H1 (cell line): ENCODE measurements at regions not wholly inside any gene's neighbourhood (a gene's known extent, or its start where the extent isn't known, plus 50 kb on each side); places are given as distances from the start of the nearest gene placed in this dataset.

Experiments
- CTCF ChIA-PET: fragments of 300-600 bp; sonication (Branson Sonifier 250); formaldehyde crosslinking; loops from one replicate; lab custom pipeline; 2021; ENCODE audit not compliant: partially characterized antibody; lab: Charles Lee
- POLR2A ChIA-PET: fragments of 300-600 bp; sonication (Branson Sonifier 250); formaldehyde crosslinking; loops from one replicate; lab custom pipeline; 2021; ENCODE audit warnings: inconsistent platforms; ENCODE audit not compliant: partially characterized antibody; lab: Charles Lee
- DNase-seq, 2 experiments: peaks; one replicate each; pipeline versions ENCODE4 v3.0.0 to v3.0.0-alpha.2; 2010 to 2022; ENCODE audit warnings: low spot score in 2 of 2, low read depth in 1 of 2, mixed read lengths in 1 of 2
- FAIRE-seq: peaks from 2 replicates; lab custom pipeline; 2011; peaks lifted over from hg19 to GRCh38; lab: Jason Lieb, UNC
- H2AFZ ChIP-seq: 2 replicates; pipeline ENCODE4 v1.8.1; 2012; ENCODE audit warnings: low read length, inconsistent platforms
- H2AK5ac ChIP-seq: 2 replicates; pipeline ENCODE4 v1.6.1; 2013; ENCODE audit warnings: low read depth, low read length
- H2BK120ac ChIP-seq: replicated peaks from 2 replicates; pipeline ENCODE3; 2013; ENCODE audit warnings: low read depth, low read length, inconsistent platforms
- H2BK12ac ChIP-seq: 2 replicates; pipeline ENCODE4 v1.6.1; 2013; ENCODE audit warnings: low read depth, low read length
- H2BK15ac ChIP-seq: 2 replicates; pipeline ENCODE4 v1.6.1; 2013; ENCODE audit warnings: low read length
- H2BK20ac ChIP-seq: 2 replicates; pipeline ENCODE4 v1.6.1; 2013; ENCODE audit warnings: low read length
- H2BK5ac ChIP-seq: 2 replicates; pipeline ENCODE4 v1.6.1; 2013; ENCODE audit warnings: low read depth, low read length
- H3K14ac ChIP-seq: 2 replicates; pipeline ENCODE4 v1.6.1; 2013; ENCODE audit warnings: inconsistent platforms; ENCODE audit not compliant: insufficient read length
- H3K18ac ChIP-seq: 2 replicates; pipeline ENCODE4 v1.6.1; 2013; ENCODE audit warnings: low read length; ENCODE audit errors: extremely low read depth
- H3K23ac ChIP-seq: 2 replicates; pipeline ENCODE4 v1.6.1; 2013; ENCODE audit warnings: inconsistent platforms; ENCODE audit not compliant: insufficient read length
- H3K23me2 ChIP-seq: 2 replicates; pipeline ENCODE4 v1.6.1; 2013; ENCODE audit warnings: low read depth, low read length
- H3K27ac ChIP-seq: 2 replicates; pipeline ENCODE4 v1.6.1; 2011; ENCODE audit warnings: low read depth, low read length, inconsistent platforms
- H3K27me3 ChIP-seq, 4 experiments: replicated peaks in 1 of 4; 1 replicate in 1 of 4; 2 replicates in 3 of 4; pipeline versions ENCODE4 v1.6.1 to v1.8.1; 2011 to 2013; ENCODE audit warnings: low read length in 3 of 4, mild to moderate bottlenecking in 3 of 4, inconsistent platforms in 2 of 4, mixed read lengths in 2 of 4, moderate library complexity in 1 of 4; ENCODE audit not compliant: control insufficient read depth in 3 of 4, insufficient read depth in 3 of 4; ENCODE audit errors: extremely low read depth in 1 of 4
- H3K36me3 ChIP-seq, 4 experiments: 2 replicates each; pipeline versions ENCODE4 v1.6.1 to v1.8.1; 2011 to 2013; ENCODE audit warnings: mild to moderate bottlenecking in 4 of 4, low read length in 3 of 4, moderate library complexity in 2 of 4, control low read depth in 1 of 4, inconsistent platforms in 1 of 4; ENCODE audit not compliant: insufficient read depth in 4 of 4, control insufficient read depth in 2 of 4
- H3K4ac ChIP-seq: replicated peaks from 2 replicates; pipeline ENCODE3; 2013; ENCODE audit warnings: low read length, low read depth, mixed read lengths, inconsistent platforms; ENCODE audit not compliant: insufficient read length
- H3K4me1 ChIP-seq, 4 experiments: replicated peaks in 1 of 4; 1 replicate in 1 of 4; 2 replicates in 3 of 4; pipeline versions ENCODE4 v1.6.1 to v1.8.1; 2011 to 2013; ENCODE audit warnings: low read length in 3 of 4, inconsistent platforms in 2 of 4, mixed read lengths in 1 of 4; ENCODE audit not compliant: insufficient read depth in 4 of 4, control insufficient read depth in 3 of 4
- H3K4me2 ChIP-seq, 2 experiments: 2 replicates each; pipeline versions ENCODE4 v1.6.1 to v1.8.1; 2011 to 2013; ENCODE audit warnings: low read depth in 2 of 2, low read length in 2 of 2, control low read depth in 1 of 2, inconsistent platforms in 1 of 2, mild to moderate bottlenecking in 1 of 2; ENCODE audit not compliant: insufficient read depth in 1 of 2
- H3K4me3 ChIP-seq, 4 experiments: fragments of 200-600, 300-600 bp in 1 of 4; sonication (generic), shearing (Covaris generic), sonication (Bioruptor Twin) in 1 of 4; 2 replicates each; pipeline versions ENCODE4 v1.5.1 to v1.8.1; 2011 to 2016; ENCODE audit warnings: low read length in 4 of 4, low read depth in 3 of 4, control low read depth in 2 of 4, inconsistent platforms in 2 of 4, mild to moderate bottlenecking in 2 of 4, mixed read lengths in 1 of 4, moderate library complexity in 1 of 4; ENCODE audit not compliant: insufficient read depth in 2 of 4; ENCODE audit errors: extremely low read depth in 1 of 4
- H3K56ac ChIP-seq: replicated peaks from 2 replicates; pipeline ENCODE3; 2013; ENCODE audit warnings: low read depth, mild to moderate bottlenecking, mixed read lengths, low read length, inconsistent platforms; ENCODE audit not compliant: insufficient read length
- H3K79me1 ChIP-seq: 2 replicates; pipeline ENCODE4 v1.6.1; 2013; ENCODE audit warnings: low read depth, low read length, control low read depth
- H3K79me2 ChIP-seq, 2 experiments: 2 replicates each; pipeline versions ENCODE4 v1.6.1 to v1.8.1; 2012 to 2013; ENCODE audit warnings: low read length in 2 of 2, mild to moderate bottlenecking in 2 of 2, inconsistent platforms in 1 of 2; ENCODE audit not compliant: insufficient read depth in 2 of 2, control insufficient read depth in 1 of 2
- H3K9ac ChIP-seq, 4 experiments: replicated peaks in 1 of 4; 1 replicate in 1 of 4; 2 replicates in 3 of 4; pipeline versions ENCODE4 v1.6.1 to v1.8.1; 2011 to 2013; ENCODE audit warnings: low read depth in 3 of 4, low read length in 3 of 4, control low read depth in 2 of 4, mild to moderate bottlenecking in 2 of 4, moderate library complexity in 2 of 4, inconsistent platforms in 1 of 4; ENCODE audit errors: extremely low read depth in 1 of 4
- H3K9me3 ChIP-seq, 2 experiments: 2 replicates each; pipeline versions ENCODE4 v1.6.1 to v1.8.1; 2012 to 2013; ENCODE audit warnings: mild to moderate bottlenecking in 2 of 2, moderate library complexity in 2 of 2, control low read depth in 1 of 2, inconsistent platforms in 1 of 2, low read depth in 1 of 2, low read length in 1 of 2, mixed read lengths in 1 of 2; ENCODE audit not compliant: insufficient read depth in 2 of 2
- H4K20me1 ChIP-seq, 2 experiments: replicated peaks in 1 of 2; 2 replicates each; pipeline versions ENCODE3 to v1.8.1; 2011 to 2013; ENCODE audit warnings: inconsistent platforms in 2 of 2, low read length in 2 of 2, mild to moderate bottlenecking in 1 of 2; ENCODE audit not compliant: insufficient read depth in 2 of 2, control insufficient read depth in 1 of 2
- H4K5ac ChIP-seq: 2 replicates; pipeline ENCODE4 v1.6.1; 2013; ENCODE audit warnings: low read length, low read depth, mixed read lengths, inconsistent platforms; ENCODE audit not compliant: insufficient read length
- H4K8ac ChIP-seq: 2 replicates; pipeline ENCODE4 v1.8.0; 2013; ENCODE audit warnings: mild to moderate bottlenecking, moderate library complexity, low read length, inconsistent platforms; ENCODE audit not compliant: insufficient read depth; ENCODE audit errors: extremely low read depth
- H4K91ac ChIP-seq: replicated peaks from 2 replicates; pipeline ENCODE3; 2013; ENCODE audit warnings: low read length, mixed read lengths, inconsistent platforms; ENCODE audit not compliant: insufficient read length
- GABPA ChIP-seq: IDR thresholded peaks from 2 replicates; pipeline ENCODE4 v1.6.1; 2011; ENCODE audit warnings: mild to moderate bottlenecking, low read length, moderate library complexity, borderline replicate concordance; ENCODE audit not compliant: insufficient read depth
- MAFK ChIP-seq: IDR thresholded peaks from 2 replicates; pipeline ENCODE4 v1.6.1; 2012; ENCODE audit warnings: low read depth, mild to moderate bottlenecking, improper control_type of control experiment, low read length
- NRF1 ChIP-seq: IDR thresholded peaks from 2 replicates; pipeline ENCODE4 v1.6.1; 2011; ENCODE audit warnings: mild to moderate bottlenecking, low read depth, low read length, improper control_type of control experiment
- RBBP5 ChIP-seq: IDR thresholded peaks from 2 replicates; pipeline ENCODE4 v1.7.1; 2012; ENCODE audit warnings: low read depth, mild to moderate bottlenecking, inconsistent platforms, low read length, moderate library complexity, borderline replicate concordance
- WGBS, 2 experiments: shearing (Covaris generic) in 1 of 2; methylation state at CpG; one replicate each; pipeline versions ENCODE4 v1.1.6 to v1.1.7; 2013 to 2015; ENCODE audit warnings: low lambda C conversion rate in 2 of 2, mixed read lengths in 2 of 2, inconsistent platforms in 1 of 2, low coverage in 1 of 2, missing lambda C conversion rate in 1 of 2; ENCODE audit not compliant: insufficient replicate concordance in 2 of 2, insufficient coverage in 1 of 2, insufficient read length in 1 of 2; ENCODE audit errors: extremely low coverage in 1 of 2, missing lambda C conversion rate in 1 of 2; 5-methylcytosine and 5-hydroxymethylcytosine counted together

DNA sequence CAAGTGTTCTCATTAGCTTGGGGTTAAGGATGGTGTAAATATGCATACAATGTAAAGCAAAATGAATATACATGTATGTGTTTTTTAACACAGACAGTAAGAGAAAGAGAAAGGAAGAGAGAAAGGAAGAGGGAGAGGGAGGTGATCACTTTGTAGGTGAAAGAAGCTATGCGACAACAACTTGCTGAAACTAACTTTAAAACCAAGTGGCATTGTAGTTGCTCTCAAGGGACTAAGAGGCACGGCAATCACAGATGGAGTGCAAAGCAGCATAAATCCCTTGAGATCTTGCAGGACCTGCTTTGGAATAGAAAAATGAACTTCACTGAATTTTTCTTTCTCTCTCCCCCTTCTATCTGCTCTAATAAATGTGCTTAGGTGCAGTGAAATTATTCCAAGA is 1665.0 kb upstream of the TENM3 start:
- no peak overlapping the region for H2BK15ac ChIP-seq
- H3K56ac ChIP-seq, result no peak overlapping the region
- ChIA-PET CTCF (interaction anchor here (0.5 to 2.0 kb wide), 5 partner anchors 19 to 514 kb away, joined by 3 to 6 read pairs (median 4); no protein-coding TSS in a partner anchor), POLR2A (no interaction called here)
- H3K79me1 ChIP-seq, result no peaks in the 10 kb centered on the region
- H4K20me1 ChIP-seq, result no peaks in the 10 kb centered on the region
- H2BK20ac ChIP-seq, result no peak overlapping the region
- WGBS, 2 experiments, result 88% methylated on average over 2 of the region's 2 CpGs; no CpG with 5 or more reads in 1 of the 2 experiments
- H4K8ac ChIP-seq, result no peak overlapping the region
- no peaks in the 10 kb centered on the region for H3K36me3 ChIP-seq
- no peak overlapping the region for H3K18ac ChIP-seq
- H3K9me3 ChIP-seq, result no peaks in the 10 kb centered on the region
- no peaks in the 10 kb centered on the region for H3K23me2 ChIP-seq
- H2BK120ac ChIP-seq, result no peak overlapping the region
- H3K14ac ChIP-seq, result no peak overlapping the region
- H3K79me2 ChIP-seq, result no peaks in the 10 kb centered on the region
- H3K4me2 ChIP-seq, result no peak overlapping the region
- H3K27me3 ChIP-seq, result no peaks in the 10 kb centered on the region
- H2BK5ac ChIP-seq, result no peak overlapping the region
- H3K4me1 ChIP-seq, result no peaks in the 10 kb centered on the region
- no peak overlapping the region for H4K91ac ChIP-seq
- FAIRE-seq (no peak), DNase-seq (no peak)
- H3K23ac ChIP-seq, result no peak overlapping the region
- H2AK5ac ChIP-seq, result no peak overlapping the region
- no peak overlapping the region for H2BK12ac ChIP-seq
- no peak overlapping the region for H3K4ac ChIP-seq
- no peak overlapping the region for H4K5ac ChIP-seq
- no peak overlapping the region for H3K27ac ChIP-seq
- no peak overlapping the region for H3K9ac ChIP-seq
- H3K4me3 ChIP-seq, result no peak overlapping the region
- H2AFZ ChIP-seq, result no peak overlapping the region
- no peak for TF ChIP-seq GABPA
- no peak for TF ChIP-seq NRF1
- no peak for TF ChIP-seq RBBP5
- TF ChIP-seq MAFK, result no peak
